ENCODE measurements at regions not wholly inside any gene's neighbourhood (a gene's known extent, or its start where the extent isn't known, plus 50 kb on each side); places are given as distances from the start of the nearest gene placed in this dataset.

DNA sequence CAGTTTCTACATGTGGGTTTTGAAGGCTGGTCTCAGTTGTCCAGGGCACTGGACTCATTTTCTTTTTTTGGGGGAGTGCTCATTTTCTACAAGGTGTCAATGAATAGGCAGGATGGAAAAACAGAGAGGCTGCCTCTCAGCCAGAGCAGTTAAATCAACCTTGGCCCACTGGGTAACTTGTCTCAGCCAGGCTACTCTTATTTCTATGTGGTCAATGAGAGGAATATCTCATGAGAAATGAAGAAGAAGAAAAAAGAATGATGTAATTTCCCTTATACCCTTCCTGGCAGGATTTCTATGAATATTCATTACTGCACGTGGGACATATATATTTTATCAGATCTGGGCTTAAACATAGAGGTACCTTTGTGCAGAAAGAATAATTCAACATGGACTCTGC, 155.2 kb upstream of the E2F7 start (continued):
- TF ChIP-seq ZNF3 (CRISPR knock-in tag; IDR thresholded peaks at IDR 0.05): no peak
- TF ChIP-seq ZKSCAN8 (CRISPR knock-in tag; IDR thresholded peaks at IDR 0.05): no peak
- no peak for TF ChIP-seq RBM25 (IDR thresholded peaks at IDR 0.05; ENCODE audit: low read depth, low read length, severe bottlenecking)

DNA sequence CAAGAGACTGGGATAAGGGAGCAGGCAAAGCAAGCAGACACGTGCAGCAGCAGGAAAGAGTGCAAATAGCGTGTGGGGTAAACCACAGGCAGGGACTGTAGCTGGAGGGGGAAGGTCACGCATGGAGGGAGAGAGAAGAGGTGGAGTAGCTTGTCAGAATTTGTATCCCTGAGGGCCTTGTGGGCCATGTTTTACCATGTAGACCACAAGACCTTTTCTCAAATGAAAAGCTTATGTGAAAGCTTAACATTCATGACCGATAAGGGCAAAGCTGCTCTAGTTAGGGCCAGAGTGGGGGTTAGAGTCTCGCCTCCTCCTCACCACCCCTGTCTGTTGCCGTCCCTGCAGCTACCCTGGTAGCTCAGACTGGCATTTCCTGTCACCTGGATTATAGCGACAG, 152.9 kb upstream of the E2F7 start:
- Histone ChIP-seq H3K79me2 (ENCODE audit: control insufficient read depth, insufficient read depth, low read length) (no peaks in the 10 kb centered on the region), H3K27ac (ENCODE audit: extremely low read depth, low read depth, low read length) (no peak overlapping the region), H3K9ac (ENCODE audit: insufficient read depth in 1 of 2, low read depth in 2 of 2, low read length in 2 of 2) (no peak overlapping the region), H3K27me3 (ENCODE audit: control insufficient read depth in 2 of 2, insufficient read depth in 2 of 2, low read length in 2 of 2) (no peaks in the 10 kb centered on the region), H3K4me1 (replicated peaks in 1 of 2; ENCODE audit: control insufficient read depth in 2 of 2, insufficient read depth in 2 of 2, low read length in 2 of 2) (no peaks in the 10 kb centered on the region), H4K20me1 (replicated peaks; ENCODE audit: control insufficient read depth, insufficient read depth, low read length) (no peaks in the 10 kb centered on the region), H3K36me3 (ENCODE audit: control insufficient read depth, insufficient read depth, low read length) (no peaks in the 10 kb centered on the region), H3K4me2 (ENCODE audit: insufficient read depth, low read length) (no peak overlapping the region), H2AFZ (ENCODE audit: low read depth, low read length) (no peak overlapping the region), H3K9me3 (replicated peaks; ENCODE audit: control insufficient read depth, insufficient read depth, low read depth, low read length) (0 out of 2 replicates have a peak, but pooled peaks cover 1% of the 10 kb centered on the region), H3K9me1 (ENCODE audit: control insufficient read depth, insufficient read depth, low read length) (no peaks in the 10 kb centered on the region), H3K4me3 (no peak overlapping the region)
- BruUV-seq (replicated peaks): no TSS peak
- CTCF ChIA-PET (ENCODE audit: low intra/inter-chr PET ratio): no interaction called here
- intact Hi-C loops (cut with micrococcal nuclease) (no loop called here), in situ Hi-C loops (cut with MboI) (no loop called here)
- FAIRE-seq: no peak
- 0% methylated on average over 6 of the region's 7 CpGs for WGBS (ENCODE audit: insufficient coverage, low coverage, missing lambda C conversion rate)
- no peak for ATAC-seq
- DNase-seq (ENCODE audit: extremely low read depth in 1 of 4, low spot score in 3 of 4): no peak
- POLR2A ChIA-PET: no interaction called here
- TF ChIP-seq, protein P1, sequence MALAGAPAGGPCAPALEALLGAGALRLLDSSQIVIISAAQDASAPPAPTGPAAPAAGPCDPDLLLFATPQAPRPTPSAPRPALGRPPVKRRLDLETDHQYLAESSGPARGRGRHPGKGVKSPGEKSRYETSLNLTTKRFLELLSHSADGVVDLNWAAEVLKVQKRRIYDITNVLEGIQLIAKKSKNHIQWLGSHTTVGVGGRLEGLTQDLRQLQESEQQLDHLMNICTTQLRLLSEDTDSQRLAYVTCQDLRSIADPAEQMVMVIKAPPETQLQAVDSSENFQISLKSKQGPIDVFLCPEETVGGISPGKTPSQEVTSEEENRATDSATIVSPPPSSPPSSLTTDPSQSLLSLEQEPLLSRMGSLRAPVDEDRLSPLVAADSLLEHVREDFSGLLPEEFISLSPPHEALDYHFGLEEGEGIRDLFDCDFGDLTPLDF (CRISPR knock-in tag; IDR thresholded peaks at IDR 0.05): no peak
- no peak for TF ChIP-seq NONO (IDR thresholded peaks at IDR 0.05; ENCODE audit: low read depth in 2 of 2, low read length in 1 of 2)
- TF ChIP-seq NELFE (IDR thresholded peaks at IDR 0.05; ENCODE audit: insufficient read depth, insufficient read length): no peak
- TF ChIP-seq POU5F1 (IDR thresholded peaks at IDR 0.05; ENCODE audit: borderline replicate concordance, low read depth, low read length, partially characterized antibody): no peak
- TF ChIP-seq, protein P2, sequence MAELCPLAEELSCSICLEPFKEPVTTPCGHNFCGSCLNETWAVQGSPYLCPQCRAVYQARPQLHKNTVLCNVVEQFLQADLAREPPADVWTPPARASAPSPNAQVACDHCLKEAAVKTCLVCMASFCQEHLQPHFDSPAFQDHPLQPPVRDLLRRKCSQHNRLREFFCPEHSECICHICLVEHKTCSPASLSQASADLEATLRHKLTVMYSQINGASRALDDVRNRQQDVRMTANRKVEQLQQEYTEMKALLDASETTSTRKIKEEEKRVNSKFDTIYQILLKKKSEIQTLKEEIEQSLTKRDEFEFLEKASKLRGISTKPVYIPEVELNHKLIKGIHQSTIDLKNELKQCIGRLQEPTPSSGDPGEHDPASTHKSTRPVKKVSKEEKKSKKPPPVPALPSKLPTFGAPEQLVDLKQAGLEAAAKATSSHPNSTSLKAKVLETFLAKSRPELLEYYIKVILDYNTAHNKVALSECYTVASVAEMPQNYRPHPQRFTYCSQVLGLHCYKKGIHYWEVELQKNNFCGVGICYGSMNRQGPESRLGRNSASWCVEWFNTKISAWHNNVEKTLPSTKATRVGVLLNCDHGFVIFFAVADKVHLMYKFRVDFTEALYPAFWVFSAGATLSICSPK (IDR thresholded peaks at IDR 0.05; ENCODE audit: borderline replicate concordance): no peak
- TF ChIP-seq RBM17 (IDR thresholded peaks at IDR 0.05; ENCODE audit: borderline replicate concordance, low read depth, low read length): no peak
- no peak for TF ChIP-seq ZFX (CRISPR knock-in tag; IDR thresholded peaks at IDR 0.05)
- TF ChIP-seq KDM1A (IDR thresholded peaks at IDR 0.05): no peak
- TF ChIP-seq NR3C1 (CRISPR knock-in tag; IDR thresholded peaks at IDR 0.05): no peak
- TF ChIP-seq, protein P3, sequence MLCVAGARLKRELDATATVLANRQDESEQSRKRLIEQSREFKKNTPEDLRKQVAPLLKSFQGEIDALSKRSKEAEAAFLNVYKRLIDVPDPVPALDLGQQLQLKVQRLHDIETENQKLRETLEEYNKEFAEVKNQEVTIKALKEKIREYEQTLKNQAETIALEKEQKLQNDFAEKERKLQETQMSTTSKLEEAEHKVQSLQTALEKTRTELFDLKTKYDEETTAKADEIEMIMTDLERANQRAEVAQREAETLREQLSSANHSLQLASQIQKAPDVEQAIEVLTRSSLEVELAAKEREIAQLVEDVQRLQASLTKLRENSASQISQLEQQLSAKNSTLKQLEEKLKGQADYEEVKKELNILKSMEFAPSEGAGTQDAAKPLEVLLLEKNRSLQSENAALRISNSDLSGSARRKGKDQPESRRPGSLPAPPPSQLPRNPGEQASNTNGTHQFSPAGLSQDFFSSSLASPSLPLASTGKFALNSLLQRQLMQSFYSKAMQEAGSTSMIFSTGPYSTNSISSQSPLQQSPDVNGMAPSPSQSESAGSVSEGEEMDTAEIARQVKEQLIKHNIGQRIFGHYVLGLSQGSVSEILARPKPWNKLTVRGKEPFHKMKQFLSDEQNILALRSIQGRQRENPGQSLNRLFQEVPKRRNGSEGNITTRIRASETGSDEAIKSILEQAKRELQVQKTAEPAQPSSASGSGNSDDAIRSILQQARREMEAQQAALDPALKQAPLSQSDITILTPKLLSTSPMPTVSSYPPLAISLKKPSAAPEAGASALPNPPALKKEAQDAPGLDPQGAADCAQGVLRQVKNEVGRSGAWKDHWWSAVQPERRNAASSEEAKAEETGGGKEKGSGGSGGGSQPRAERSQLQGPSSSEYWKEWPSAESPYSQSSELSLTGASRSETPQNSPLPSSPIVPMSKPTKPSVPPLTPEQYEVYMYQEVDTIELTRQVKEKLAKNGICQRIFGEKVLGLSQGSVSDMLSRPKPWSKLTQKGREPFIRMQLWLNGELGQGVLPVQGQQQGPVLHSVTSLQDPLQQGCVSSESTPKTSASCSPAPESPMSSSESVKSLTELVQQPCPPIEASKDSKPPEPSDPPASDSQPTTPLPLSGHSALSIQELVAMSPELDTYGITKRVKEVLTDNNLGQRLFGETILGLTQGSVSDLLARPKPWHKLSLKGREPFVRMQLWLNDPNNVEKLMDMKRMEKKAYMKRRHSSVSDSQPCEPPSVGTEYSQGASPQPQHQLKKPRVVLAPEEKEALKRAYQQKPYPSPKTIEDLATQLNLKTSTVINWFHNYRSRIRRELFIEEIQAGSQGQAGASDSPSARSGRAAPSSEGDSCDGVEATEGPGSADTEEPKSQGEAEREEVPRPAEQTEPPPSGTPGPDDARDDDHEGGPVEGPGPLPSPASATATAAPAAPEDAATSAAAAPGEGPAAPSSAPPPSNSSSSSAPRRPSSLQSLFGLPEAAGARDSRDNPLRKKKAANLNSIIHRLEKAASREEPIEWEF (CRISPR knock-in tag; IDR thresholded peaks at IDR 0.05): no peak
